OCI-LY1 (cell line): ENCODE measurements at regions not wholly inside any gene's neighbourhood (a gene's known extent, or its start where the extent isn't known, plus 50 kb on each side); places are given as distances from the start of the nearest gene placed in this dataset.

Source experiments
- H2AFZ ChIP-seq: fragments of 200-600 bp; sonication (generic), shearing (Covaris generic); 2 replicates; pipeline ENCODE4 v1.6.0; 2014; ENCODE audit warnings: antibody characterized with exemption, mild to moderate bottlenecking, low read length
- H3F3A ChIP-seq: fragments of 200-600 bp; sonication (generic), shearing (Covaris generic); 2 replicates; pipeline ENCODE4 v1.6.0; 2014; ENCODE audit warnings: mild to moderate bottlenecking, antibody characterized with exemption, low read length, moderate library complexity; ENCODE audit not compliant: insufficient read depth
- H3K27ac ChIP-seq: fragments of 200-600 bp; sonication (generic); 2 replicates; pipeline ENCODE4 v1.5.1; 2014; ENCODE audit warnings: low read length, mixed run types, mild to moderate bottlenecking, low read depth; ENCODE audit not compliant: poor library complexity, severe bottlenecking
- H3K27me3 ChIP-seq: fragments of 200-600 bp; sonication (generic); 2 replicates; pipeline ENCODE4 v1.6.0; 2014; ENCODE audit warnings: antibody characterized with exemption, mild to moderate bottlenecking, low read length, moderate library complexity; ENCODE audit not compliant: insufficient read depth
- H3K36me3 ChIP-seq: fragments of 200-600 bp; sonication (generic); 2 replicates; pipeline ENCODE4 v1.6.1; 2014; ENCODE audit warnings: mild to moderate bottlenecking, antibody characterized with exemption, low read length, moderate library complexity, mixed read lengths; ENCODE audit not compliant: insufficient read depth
- H3K4me1 ChIP-seq: fragments of 200-600 bp; sonication (generic); 2 replicates; pipeline ENCODE4 v1.5.1; 2014; ENCODE audit warnings: mild to moderate bottlenecking, low read length, moderate library complexity; ENCODE audit not compliant: insufficient read depth, severe bottlenecking
- H3K4me2 ChIP-seq: fragments of 200-600 bp; sonication (generic), shearing (Covaris generic); 2 replicates; pipeline ENCODE4 v1.6.1; 2014; ENCODE audit warnings: low read length
- H3K4me3 ChIP-seq: fragments of 200-600 bp; sonication (generic); 2 replicates; pipeline ENCODE4 v1.5.1; 2014; ENCODE audit warnings: low read length, low read depth, mild to moderate bottlenecking, mixed read lengths; ENCODE audit not compliant: poor library complexity, severe bottlenecking
- H3K79me2 ChIP-seq: fragments of 200-600 bp; shearing (Covaris generic); 2 replicates; pipeline ENCODE4 v1.6.1; 2016; ENCODE audit warnings: mixed run types, low read length, mixed read lengths; ENCODE audit not compliant: insufficient read depth
- H3K9ac ChIP-seq: fragments of 200-600 bp; sonication (generic), shearing (Covaris generic); 2 replicates; pipeline ENCODE4 v1.6.1; 2014; ENCODE audit warnings: mild to moderate bottlenecking, low read length, mixed read lengths
- H3K9me2 ChIP-seq: fragments of 200-600 bp; sonication (generic), shearing (Covaris generic); 2 replicates; pipeline ENCODE4 v1.6.1; 2014; ENCODE audit warnings: low read depth, mild to moderate bottlenecking, low read length, mixed read lengths
- H3K9me3 ChIP-seq: fragments of 200-600 bp; shearing (Covaris generic); 2 replicates; pipeline ENCODE4 v1.6.1; 2014; ENCODE audit warnings: low read length, mixed read lengths
- H4K20me1 ChIP-seq: fragments of 200-600 bp; sonication (generic), shearing (Covaris generic); 2 replicates; pipeline ENCODE4 v1.6.0; 2016; ENCODE audit warnings: mild to moderate bottlenecking, low read length; ENCODE audit not compliant: insufficient read depth
- CTCF ChIP-seq: fragments of 200-600 bp; sonication (generic), shearing (Covaris generic); IDR thresholded peaks from 2 replicates; pipeline ENCODE4 v1.5.1; 2017; ENCODE audit warnings: mild to moderate bottlenecking, antibody characterized with exemption, low read length, moderate library complexity, mixed read lengths
- EZH2 ChIP-seq: fragments of 200-600 bp; sonication (generic), shearing (Covaris generic); IDR thresholded peaks from 2 replicates; pipeline ENCODE4 v1.8.0; 2017; ENCODE audit warnings: borderline replicate concordance, mixed run types, mild to moderate bottlenecking, antibody characterized with exemption, low read length, moderate library complexity, mixed read lengths

- Histone ChIP-seq H3K27ac (no peak overlapping the region), H3K4me2 (no peak overlapping the region), H3K27me3 (no peaks in the 10 kb centered on the region), H3K9me2 (no peaks in the 10 kb centered on the region), H4K20me1 (no peaks in the 10 kb centered on the region), H3K36me3 (no peaks in the 10 kb centered on the region), H2AFZ (no peak overlapping the region), H3K9me3 (peaks cover 9% of the 10 kb centered on the region), H3F3A (no peaks in the 10 kb centered on the region), H3K4me1 (no peaks in the 10 kb centered on the region), H3K79me2 (no peaks in the 10 kb centered on the region), H3K4me3 (no peak overlapping the region), H3K9ac (no peak overlapping the region)
- TF ChIP-seq EZH2 (no peak), CTCF (no peak)
Observed at GRCh38 chr6:67814262-67814661, 820.8 kb upstream of the ADGRB3 start.

GRCh38 chr6:67812693-67813092 lies 822.4 kb upstream of the ADGRB3 start:
- Histone ChIP-seq H3K9me3 (peaks cover 9% of the 10 kb centered on the region), H3K9me2 (no peaks in the 10 kb centered on the region), H4K20me1 (no peaks in the 10 kb centered on the region), H2AFZ (no peak overlapping the region), H3K4me2 (no peak overlapping the region), H3K4me3 (no peak overlapping the region), H3K4me1 (no peaks in the 10 kb centered on the region), H3K79me2 (no peaks in the 10 kb centered on the region), H3K27me3 (no peaks in the 10 kb centered on the region), H3K36me3 (no peaks in the 10 kb centered on the region), H3F3A (no peaks in the 10 kb centered on the region), H3K9ac (no peak overlapping the region), H3K27ac (no peak overlapping the region)
- TF ChIP-seq CTCF (no peak), EZH2 (no peak)

GRCh38 chr6:67812125-67812524 lies 823.0 kb upstream of the ADGRB3 start:
- H3K9me2 ChIP-seq, result no peaks in the 10 kb centered on the region
- no peaks in the 10 kb centered on the region for H3K27me3 ChIP-seq
- no peak overlapping the region for H3K27ac ChIP-seq
- no peak overlapping the region for H2AFZ ChIP-seq
- no peaks in the 10 kb centered on the region for H4K20me1 ChIP-seq
- no peaks in the 10 kb centered on the region for H3K36me3 ChIP-seq
- no peak overlapping the region for H3K4me3 ChIP-seq
- no peak overlapping the region for H3K9ac ChIP-seq
- H3F3A ChIP-seq, result no peaks in the 10 kb centered on the region
- peaks cover 9% of the 10 kb centered on the region for H3K9me3 ChIP-seq
- H3K4me2 ChIP-seq, result no peak overlapping the region
- TF ChIP-seq EZH2 (no peak), CTCF (no peak)
- no peaks in the 10 kb centered on the region for H3K4me1 ChIP-seq
- no peaks in the 10 kb centered on the region for H3K79me2 ChIP-seq
